HG02973 (cell line): ENCODE measurements at regions not wholly inside any gene's neighbourhood (a gene's known extent, or its start where the extent isn't known, plus 50 kb on each side); places are given as distances from the start of the nearest gene placed in this dataset.
"Not testable (repeated sequence)": the region's sequence is repeated elsewhere in the genome, so short reads cannot be mapped to it uniquely, and the experiment has no call there.

Experiments
- ATAC-seq: cut with Tn5 transposase; IDR thresholded peaks from one replicate; pipeline ENCODE4 v1.9.1; 2021; ENCODE audit warnings: moderate library complexity; ENCODE audit not compliant: unreplicated experiment

- ATAC-seq: not testable (repeated sequence)
Measured at GRCh38 chr9:65421486-65421885, 136.5 kb upstream of the FOXD4L5 start.

DNA sequence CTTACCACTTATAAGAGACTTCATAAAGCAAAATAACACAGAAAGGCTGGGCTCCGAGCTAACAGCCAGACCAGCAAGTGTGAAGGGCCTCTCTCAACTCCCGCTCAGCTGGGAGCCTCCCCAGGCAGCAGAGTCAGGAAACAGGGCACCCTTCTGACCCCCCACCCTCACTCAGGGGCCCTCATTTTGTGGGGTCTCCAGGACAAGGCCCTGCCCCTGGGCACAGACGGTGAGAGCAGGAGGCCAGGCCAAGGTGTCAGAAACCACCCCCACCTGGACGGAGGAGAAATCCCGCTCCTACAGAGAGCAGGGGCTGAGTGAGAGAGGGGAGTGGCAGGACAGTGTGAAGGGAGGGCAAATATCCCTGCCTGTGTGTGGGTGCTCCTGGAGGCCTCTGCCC, 135.8 kb upstream of the FOXD4L5 start:
- no peak for ATAC-seq

DNA sequence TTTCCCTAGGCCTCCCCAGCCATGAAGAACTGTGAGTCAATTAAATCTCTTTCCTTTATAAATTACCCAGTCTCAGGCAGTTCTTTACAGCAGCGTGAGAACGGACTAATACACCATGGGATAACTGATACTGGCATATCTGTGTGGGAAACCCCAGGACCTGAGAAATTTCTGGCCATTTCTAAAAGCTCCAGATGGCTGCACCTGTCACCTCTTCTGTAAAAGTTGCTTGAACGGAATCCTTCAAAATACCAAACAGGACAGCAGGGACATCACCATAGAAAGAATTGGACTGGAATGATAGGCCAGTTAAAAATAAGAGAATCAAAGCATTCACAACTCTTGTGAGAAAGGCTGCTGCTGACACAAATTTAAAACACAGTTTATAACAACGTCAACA, 134.0 kb upstream of the FOXD4L5 start:
- not testable (repeated sequence) for ATAC-seq

GRCh38 chr9:65416948-65417347, 131.9 kb upstream of the FOXD4L5 start:
- ATAC-seq: not testable (repeated sequence)

DNA sequence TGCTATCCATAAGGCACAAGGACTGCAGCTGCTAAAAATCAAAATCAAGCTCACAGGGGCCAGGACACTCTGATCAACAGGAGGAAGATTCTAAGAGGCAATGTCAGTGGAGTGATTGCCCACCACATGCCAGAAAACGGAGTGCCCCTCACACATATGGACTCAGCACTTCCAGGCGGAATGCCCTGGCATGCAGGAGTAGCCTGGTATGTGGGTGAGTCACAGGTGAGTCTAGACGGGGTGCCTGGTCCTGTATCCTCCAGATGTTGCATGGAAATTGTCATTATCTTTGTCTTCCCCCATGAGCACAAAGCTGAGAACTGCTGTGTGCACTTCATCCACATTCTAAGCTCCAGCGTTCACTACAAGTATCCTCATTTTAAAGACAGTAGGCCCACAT, 129.2 kb upstream of the FOXD4L5 start:
- not testable (repeated sequence) for ATAC-seq

GRCh38 chr9:65413371-65413770, 128.4 kb upstream of the FOXD4L5 start:
- not testable (repeated sequence) for ATAC-seq

GRCh38 chr9:65411901-65412300, 126.9 kb upstream of the FOXD4L5 start:
- ATAC-seq: no peak

- ATAC-seq: no peak
Measured at GRCh38 chr9:65411336-65411735, 126.3 kb upstream of the FOXD4L5 start.

DNA sequence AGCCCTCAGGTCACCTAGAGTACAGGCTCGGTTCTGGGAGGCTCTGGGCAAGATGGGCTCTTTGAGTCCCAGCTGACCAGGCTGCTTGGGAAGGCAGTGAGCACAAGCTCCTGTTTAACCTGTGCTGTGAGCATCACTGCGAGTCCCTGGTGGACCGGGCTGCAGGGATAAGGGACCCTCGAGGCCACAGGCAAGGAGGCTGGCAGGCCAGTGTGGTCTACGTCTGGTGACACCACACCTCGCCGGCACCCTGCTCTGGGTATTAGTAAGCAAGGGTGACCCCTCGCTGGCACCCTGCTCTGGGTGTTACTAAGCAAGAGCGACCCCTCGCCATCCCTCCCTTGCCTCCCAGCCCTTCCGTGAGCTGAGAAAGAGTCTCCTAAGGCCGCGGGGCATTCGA, 125.9 kb upstream of the FOXD4L5 start:
- no peak for ATAC-seq

DNA sequence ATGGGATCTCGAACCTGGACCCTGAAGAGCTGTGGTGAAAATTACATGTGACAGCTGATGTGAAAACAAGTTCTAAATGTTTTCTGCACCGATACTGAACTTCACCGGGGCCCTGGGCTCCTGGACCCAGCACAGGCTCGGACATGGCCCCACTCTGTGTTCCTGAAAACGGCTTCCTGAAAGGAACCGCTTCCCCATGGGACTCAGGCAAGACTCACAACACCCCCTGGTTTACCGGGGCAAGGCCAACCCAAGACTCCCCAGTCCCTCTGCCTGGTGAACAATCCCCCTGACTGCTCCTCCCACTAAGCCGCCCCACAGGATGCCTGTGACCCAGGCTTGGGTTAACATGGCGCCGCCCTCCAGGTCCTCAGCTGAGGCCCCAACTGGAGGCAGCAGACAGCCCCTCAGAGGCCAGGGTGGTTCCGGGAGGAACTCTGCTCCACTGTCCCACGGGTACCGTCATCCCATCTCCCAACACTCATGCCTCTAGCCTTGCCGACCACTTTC, 124.5 kb upstream of the FOXD4L5 start:
- no peak for ATAC-seq

- not testable (repeated sequence) for ATAC-seq
Measured at GRCh38 chr9:65408806-65409205, 123.8 kb upstream of the FOXD4L5 start.

DNA sequence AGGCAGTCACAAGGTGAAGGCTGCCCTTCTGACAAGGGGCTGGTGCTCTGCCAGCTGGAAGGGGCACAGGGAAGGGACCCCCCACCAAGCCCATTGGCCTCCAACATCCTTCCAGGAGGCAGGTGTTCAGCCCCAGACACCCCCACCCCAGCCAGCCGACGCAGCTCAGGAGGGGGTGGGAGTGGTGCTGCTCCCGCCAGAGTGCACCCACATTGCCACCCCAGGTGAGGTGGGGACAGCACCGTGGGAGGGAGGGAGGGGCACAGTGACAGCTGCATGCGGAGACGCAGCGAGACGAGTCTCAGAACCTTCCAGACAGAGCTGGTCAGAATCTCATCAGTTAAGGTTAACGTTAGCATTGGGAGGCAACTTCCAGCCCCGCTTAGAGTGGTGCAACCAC, 121.6 kb upstream of the FOXD4L5 start:
- not testable (repeated sequence) for ATAC-seq

GRCh38 chr9:65405766-65406165, 120.8 kb upstream of the FOXD4L5 start:
- not testable (repeated sequence) for ATAC-seq

GRCh38 chr9:65405253-65405652, 120.2 kb upstream of the FOXD4L5 start:
- ATAC-seq: no peak

- no peak for ATAC-seq
Measured at GRCh38 chr9:65404232-65405006, 119.4 kb upstream of the FOXD4L5 start.

GRCh38 chr9:65403721-65404120, 118.7 kb upstream of the FOXD4L5 start:
- no peak for ATAC-seq

DNA sequence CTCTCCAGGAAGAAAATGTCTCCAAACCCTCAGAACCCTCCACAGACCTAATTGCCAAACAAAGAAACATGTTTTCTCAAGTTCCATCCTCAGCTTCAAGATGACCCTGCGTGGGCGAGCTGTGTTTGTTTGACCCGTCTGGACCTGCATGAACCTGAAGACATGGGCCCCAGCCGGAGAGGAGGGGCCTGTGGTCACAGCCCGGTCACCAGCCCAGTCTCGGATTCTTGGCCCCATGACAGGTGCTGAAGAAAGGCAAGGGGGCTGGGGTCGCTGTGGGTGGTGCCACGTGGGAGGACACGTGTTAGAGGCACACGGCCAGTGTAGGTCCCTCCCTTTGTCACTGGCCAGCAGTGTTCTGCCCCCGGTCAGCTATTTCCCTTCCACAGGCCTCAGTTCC, 118.1 kb upstream of the FOXD4L5 start:
- not testable (repeated sequence) for ATAC-seq

- not testable (repeated sequence) for ATAC-seq
Measured at GRCh38 chr9:65402206-65402870, 117.3 kb upstream of the FOXD4L5 start.

DNA sequence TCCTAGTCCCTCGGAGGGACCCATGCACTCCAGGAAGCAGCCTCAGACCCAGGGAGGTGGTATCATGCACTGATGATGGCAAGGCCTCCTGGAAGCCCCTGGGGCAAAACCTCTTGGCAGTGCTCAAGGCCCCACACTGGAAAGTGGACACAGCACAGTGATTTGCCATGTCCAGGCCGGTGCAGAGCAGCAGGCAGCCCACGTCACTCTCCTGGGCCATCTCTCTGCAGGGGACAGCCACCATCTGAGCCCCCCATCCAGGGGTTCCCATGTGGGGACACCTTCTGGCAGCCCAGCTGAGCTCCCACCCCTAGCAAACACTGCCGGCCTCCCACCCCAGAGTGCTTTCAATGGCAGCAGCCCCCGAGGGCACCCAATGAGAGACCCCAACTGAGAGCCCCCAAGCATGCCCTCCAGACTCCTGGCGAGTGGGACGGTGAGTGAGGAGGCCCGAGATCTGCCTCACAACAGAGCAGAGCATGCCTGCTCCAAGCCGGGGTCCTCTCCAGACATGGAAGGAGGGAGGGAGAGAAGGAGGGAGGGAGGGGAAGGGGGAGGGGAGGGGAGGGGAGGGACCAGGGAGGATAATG, 116.5 kb upstream of the FOXD4L5 start:
- not testable (repeated sequence) for ATAC-seq

DNA sequence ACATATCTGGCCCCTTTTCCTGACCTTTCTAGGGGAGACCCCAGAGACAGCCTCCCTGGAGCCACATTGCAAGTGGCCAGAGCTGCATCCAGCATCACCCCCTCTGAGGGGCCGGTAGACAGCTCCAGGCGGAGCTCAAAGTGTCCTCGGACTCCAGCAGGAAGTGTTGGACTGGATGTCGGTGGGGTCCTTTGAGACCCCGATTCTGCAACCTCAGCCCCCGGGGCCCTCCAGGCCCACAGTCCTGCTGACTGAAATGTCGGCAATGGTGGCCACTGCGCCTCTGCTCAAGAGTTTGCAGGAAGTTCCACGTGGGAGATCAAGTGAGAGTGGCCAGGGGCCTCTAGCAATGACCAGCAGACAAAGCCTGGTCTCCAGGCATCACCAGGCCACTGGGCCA, 115.9 kb upstream of the FOXD4L5 start:
- no peak for ATAC-seq

DNA sequence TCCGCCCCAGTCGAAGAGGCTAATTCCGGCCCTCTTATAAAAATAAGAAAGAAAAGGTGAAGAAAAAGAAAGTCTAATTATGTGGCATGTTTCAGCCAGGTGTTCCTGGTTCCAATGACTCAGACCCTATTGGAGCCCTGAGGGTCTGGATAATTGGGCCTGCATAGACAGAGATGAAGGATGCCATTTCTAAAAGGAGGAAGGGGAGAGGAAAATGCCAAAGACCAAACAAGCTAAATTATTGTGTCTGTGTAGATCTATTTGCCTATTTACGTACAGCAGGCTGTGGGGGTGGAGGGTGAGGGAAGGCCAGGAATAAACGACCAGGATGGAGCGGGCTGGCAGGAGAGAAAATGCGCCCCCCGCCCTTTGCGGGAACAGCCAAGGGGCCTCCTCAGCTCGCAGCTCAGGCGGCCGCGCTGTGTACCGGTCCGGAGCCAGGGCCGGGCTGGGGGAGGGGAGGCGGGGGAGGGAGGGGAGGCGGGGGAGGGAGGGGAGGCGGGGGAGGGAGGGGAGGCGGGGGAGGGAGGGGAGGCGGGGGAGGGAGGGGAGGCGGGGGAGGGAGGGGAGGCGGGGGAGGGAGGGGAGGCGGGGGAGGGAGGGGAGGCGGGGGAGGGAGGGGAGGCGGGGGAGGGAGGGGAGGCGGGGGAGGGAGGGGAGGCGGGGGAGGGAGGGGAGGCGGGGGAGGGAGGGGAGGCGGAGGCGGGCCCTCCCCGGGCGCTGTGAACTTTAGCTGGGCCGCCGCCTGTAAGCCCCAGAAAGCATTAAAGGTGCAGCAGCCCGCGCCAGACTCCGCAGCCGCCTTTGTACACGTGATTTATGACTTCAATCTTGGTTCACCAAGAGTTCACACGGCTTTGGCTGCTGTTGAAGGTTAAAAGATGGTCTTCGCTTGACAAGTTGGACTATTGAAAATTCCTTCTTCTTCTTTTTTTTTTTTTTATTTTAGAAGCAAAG, 113.0 kb upstream of the FOXD4L5 start:
- ATAC-seq: not testable (repeated sequence)
